ENCODE measurements at regions not wholly inside any gene's neighbourhood (a gene's known extent, or its start where the extent isn't known, plus 50 kb on each side); places are given as distances from the start of the nearest gene placed in this dataset.

DNA sequence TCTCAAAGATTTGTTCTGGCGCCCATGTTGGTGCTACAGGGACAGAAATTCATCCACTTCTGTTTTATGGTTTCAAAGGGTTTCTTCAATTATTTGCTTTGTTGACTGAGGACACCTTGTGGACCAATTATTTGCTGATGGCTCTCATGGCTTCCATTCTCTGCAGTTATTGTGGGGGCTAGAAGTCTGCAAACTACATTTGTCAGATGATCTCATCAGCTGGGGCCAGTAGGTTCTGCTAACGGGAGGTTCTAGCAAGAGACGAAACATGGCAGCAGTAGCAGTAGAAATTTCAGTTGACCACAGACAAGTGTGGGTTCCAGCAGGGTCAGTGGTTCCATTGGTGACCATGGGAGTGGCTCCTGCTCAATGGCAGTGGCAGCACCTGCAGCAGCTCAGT, 72.8 kb upstream of the BLCAP start:
- ATAC-seq (ENCODE audit: poor library complexity) = no peak
- intact Hi-C loops (cut with DNase I) = no loop called here
- no peak for DNase-seq

GRCh38 chr20:37598575-37599342, 71.1 kb upstream of the BLCAP start:
- DNase-seq (no peak), ATAC-seq (ENCODE audit: poor library complexity) (no peak)
- intact Hi-C loops (cut with DNase I) = no loop called here

- intact Hi-C loops (cut with DNase I) = no loop called here
- no peak for DNase-seq
- no peak for ATAC-seq (ENCODE audit: poor library complexity)
These were observed 70.4 kb upstream of the BLCAP start for GRCh38 chr20:37598100-37598543.

DNA sequence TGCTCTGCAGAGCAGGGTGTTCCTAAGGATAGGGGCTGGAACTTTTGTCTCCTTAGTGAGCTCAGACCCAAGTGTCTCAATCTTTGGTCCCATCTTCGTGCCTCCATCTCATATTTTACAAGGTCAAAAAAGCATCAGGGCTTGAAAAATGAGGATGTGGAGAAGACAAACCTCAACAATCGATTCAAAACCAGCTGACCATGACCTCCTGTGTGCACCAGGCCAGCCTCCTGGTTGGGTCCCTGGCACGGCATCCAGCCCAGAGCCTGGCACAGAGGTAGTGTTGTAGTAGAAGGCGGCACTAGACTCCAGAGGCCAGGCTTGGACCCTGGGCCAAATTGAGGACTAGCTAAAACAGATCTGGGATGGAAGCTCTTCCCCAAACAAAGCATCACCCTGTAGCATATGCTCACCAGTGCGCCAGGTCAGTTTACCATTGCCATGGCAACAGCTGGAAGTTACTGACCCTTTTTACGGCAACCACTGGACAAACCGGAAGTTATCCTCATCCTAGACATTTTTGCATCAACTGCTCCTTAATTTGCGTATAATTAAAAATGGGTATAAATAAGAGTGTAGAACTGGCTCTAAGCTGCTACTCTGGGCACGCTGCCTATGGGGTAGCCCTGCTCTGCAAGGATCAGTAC, 69.3 kb upstream of the BLCAP start:
- intact Hi-C loops (cut with DNase I) = no loop called here
- ATAC-seq (ENCODE audit: poor library complexity) = no peak

GRCh38 chr20:37596168-37596567, 68.5 kb upstream of the BLCAP start:
- DNase-seq (no peak), ATAC-seq (ENCODE audit: poor library complexity) (no peak)
- intact Hi-C loops (cut with DNase I) = no loop called here

More for the DNA sequence above, 69.3 kb upstream of the BLCAP start:
- DNase-seq = no peak

GRCh38 chr20:37593710-37594109, 66.0 kb upstream of the BLCAP start:
- DNase-seq (no peak), ATAC-seq (ENCODE audit: poor library complexity) (no peak)
- intact Hi-C loops (cut with DNase I) = no loop called here

DNA sequence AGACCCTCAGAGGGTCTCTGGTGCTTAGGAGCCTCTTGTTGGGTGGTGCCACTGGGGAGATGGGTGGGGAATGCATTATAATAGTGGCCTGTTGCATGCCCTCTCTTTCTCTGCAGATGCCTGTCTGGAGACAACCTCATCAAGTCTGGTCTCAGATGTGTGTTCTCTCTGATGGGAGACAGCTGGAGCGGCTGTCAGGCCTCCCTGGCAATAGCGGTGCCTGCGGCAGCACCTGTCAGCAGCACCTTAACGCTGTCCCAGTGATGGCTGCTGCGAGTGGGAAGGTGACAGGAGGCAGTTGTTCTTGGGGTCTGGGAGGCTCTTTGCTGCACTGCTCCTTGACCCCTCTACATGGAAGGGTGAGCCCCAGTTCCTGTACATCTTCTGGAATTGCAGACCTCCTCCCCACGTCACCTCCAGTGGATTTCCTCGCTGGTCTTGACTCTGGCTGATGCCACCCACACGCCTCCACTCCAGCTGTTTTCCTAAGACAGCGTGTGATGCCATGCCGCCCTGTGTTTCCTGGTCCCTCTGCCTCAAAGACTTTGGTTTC, 63.3 kb upstream of the BLCAP start:
- DNase-seq = no peak
- no peak for ATAC-seq (ENCODE audit: poor library complexity)
- intact Hi-C loops (cut with DNase I) = no loop called here

GRCh38 chr20:37586078-37586477, 58.4 kb upstream of the BLCAP start:
- intact Hi-C loops (cut with DNase I) = no loop called here
- ATAC-seq (ENCODE audit: poor library complexity) (no peak), DNase-seq (no peak)

GRCh38 chr20:37584238-37584807, 56.6 kb upstream of the BLCAP start:
- DNase-seq (no peak), ATAC-seq (ENCODE audit: poor library complexity) (no peak)
- intact Hi-C loops (cut with DNase I) = no loop called here

DNA sequence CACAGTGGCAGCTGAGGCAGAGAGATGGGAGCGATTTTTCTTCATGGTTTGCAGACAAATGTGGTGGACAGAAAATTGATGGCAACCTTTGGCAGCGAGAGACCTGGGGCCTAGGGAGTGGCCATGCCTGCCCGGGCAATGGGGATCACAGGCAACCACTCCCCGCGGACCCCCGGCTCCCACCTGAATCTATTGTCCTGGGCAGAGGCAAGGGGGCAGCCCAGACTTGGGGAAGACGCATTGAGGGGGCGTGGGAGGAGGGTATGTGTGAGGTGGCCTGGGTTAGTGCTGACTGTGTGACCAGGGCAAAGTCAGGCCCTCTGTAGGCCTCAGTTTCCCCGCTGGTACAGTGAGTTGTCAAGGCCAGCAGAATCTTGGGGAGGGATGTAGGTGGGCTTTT, 53.6 kb upstream of the BLCAP start:
- intact Hi-C loops (cut with DNase I) = no loop called here
- ATAC-seq (ENCODE audit: poor library complexity) (no peak), DNase-seq (no peak)

- DNase-seq (no peak), ATAC-seq (ENCODE audit: poor library complexity) (no peak)
- intact Hi-C loops (cut with DNase I) = no loop called here
These were observed 52.4 kb upstream of the BLCAP start for GRCh38 chr20:37580069-37580468.

DNA sequence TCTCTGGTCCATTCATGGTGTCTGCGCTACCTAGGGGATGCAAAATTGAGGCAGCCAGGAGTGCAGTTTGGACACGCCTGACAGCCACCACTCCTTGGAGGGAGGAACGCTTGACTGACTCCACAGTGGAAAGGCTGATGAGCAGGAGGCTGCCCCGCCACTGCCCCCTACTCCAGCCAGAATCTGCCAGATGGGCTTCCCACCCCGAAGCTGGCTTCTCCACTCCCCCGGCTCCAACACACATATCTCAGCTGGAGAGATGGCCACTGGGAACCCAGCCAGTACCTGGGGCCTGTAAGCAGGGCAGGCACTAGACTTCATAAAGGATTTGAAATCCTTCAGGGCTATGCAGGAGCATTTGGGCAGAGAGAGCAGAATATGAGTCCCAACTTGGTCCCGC, 51.4 kb upstream of the BLCAP start:
- intact Hi-C loops (cut with DNase I) = no loop called here
- DNase-seq (no peak), ATAC-seq (ENCODE audit: poor library complexity) (no peak)

DNA sequence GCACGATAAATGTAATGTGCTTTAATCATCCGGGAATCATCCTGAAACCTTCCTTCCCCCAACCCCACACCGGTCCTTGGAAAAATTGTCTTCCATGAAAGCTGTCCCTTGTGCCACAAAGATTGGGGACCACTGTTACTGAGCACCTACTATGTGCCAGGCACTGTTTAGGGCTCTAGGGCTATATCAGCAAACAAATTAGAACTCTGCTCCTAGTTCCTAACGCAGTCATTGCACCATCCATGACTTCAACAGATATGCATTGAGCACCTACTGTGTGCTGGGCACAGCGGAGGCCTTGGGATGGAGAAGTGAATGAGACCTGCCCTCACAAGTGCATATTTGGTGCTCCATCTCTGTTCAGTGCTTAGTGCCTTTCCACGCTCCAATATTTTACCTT, 50.3 kb upstream of the BLCAP start:
- ATAC-seq (ENCODE audit: poor library complexity) (no peak), DNase-seq (no peak)
- intact Hi-C loops (cut with DNase I) = no loop called here
